Stimulated activated naive CD4-positive, alpha-beta T cell treated with Interleukin-2 at 50 U/mL for 16 hours (primary cell): ENCODE measurements at regions not wholly inside any gene's neighbourhood (a gene's known extent, or its start where the extent isn't known, plus 50 kb on each side); places are given as distances from the start of the nearest gene placed in this dataset.

Experiments
- DNase-seq: peaks from one replicate; lab custom pipeline; 2025; lab: John Stamatoyannopoulos, UW

- no peak for DNase-seq
Observed at GRCh38 chr18:47543080-47543479, 291.6 kb upstream of the SKOR2 start.

- DNase-seq = no peak
Observed at GRCh38 chr18:47542551-47542950, 291.1 kb upstream of the SKOR2 start.

DNA sequence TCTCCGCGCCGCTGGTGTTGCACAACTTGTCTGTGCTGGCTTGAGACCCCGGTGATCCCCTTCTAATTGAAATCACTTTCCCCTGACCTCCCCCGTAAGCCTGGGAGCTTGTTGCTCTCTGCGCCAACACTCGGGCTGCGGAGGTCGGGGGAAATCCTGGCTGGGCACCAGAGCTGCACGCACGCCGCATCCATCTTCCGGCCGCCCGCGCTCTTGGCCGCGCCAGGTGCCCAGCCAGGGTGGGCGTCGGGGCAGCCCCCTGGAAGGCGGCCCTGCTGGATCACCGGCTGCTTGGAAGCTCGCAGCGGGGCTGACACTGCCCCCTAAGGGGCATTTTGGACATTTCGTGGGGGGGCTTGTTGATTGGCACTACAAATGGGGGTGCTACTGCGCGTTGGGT is 280.3 kb upstream of the SKOR2 start:
- DNase-seq = no peak

DNA sequence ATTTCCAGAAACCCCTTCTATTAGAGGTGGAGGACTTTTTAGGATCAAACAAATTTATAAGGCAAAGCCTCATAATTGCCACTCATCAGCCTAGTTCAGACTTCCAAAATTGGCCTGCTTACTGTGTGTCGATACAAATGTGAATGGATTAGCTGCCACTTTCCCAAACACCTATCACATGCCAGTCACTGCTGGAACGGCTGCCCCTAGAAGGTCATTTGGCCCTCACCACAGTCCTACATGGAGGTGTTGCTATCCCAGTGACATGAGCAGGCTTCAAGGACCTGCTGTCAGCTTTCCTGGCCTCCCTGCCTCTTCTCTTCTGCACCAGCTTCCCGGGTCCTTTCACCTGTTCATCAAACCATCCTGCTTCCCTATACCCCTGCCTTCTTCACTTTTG is 279.2 kb upstream of the SKOR2 start:
- no peak for DNase-seq

- DNase-seq = no peak
Observed at GRCh38 chr18:47528343-47528742, 276.9 kb upstream of the SKOR2 start.

DNA sequence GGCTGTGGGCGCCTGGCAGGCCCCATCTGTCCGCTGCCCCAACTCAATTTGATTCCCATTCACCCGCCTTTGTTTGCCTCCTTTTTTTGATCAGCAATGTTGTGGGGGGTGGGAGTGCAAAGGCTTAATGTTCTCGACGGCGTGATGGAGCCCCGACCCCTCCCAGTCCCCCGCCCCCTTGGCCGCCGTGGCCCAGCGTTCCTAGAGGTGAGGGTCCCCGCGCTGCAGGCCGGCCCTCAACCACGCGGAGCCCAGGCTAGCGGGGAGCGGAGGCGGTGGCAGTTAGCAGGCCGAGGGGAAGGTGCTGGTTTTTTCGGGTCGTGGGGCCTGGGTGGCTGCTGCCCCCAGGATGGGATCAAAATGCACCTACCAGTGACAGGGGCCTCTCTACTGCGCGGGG is 274.7 kb upstream of the SKOR2 start:
- no peak for DNase-seq

GRCh38 chr18:47522359-47522758 is 270.9 kb upstream of the SKOR2 start:
- no peak for DNase-seq

- no peak for DNase-seq
Observed at GRCh38 chr18:47520263-47520662, 268.8 kb upstream of the SKOR2 start.

- DNase-seq = no peak
Observed at GRCh38 chr18:47519706-47520105, 268.2 kb upstream of the SKOR2 start.

DNA sequence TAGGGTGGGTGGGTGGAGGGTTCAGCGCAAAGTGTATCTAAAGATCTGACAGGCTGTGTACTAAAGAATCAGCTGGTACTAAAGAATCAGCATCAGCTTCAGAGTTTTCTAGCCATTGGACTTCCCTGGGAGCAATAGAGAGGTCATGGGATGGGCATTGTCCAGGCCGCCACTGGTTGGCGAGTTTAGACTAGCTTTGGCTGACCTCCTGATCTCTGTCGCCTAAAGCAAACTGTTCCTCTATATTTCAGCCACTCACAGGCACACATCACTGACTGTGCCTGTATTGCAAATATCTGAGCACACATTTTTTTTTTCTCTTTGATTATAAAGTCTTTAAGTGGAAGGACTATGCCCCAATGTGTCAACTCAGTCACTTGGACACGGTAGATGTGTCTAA is 267.8 kb upstream of the SKOR2 start:
- no peak for DNase-seq

- DNase-seq = no peak
Observed at GRCh38 chr18:47513614-47514013, 262.2 kb upstream of the SKOR2 start.

DNA sequence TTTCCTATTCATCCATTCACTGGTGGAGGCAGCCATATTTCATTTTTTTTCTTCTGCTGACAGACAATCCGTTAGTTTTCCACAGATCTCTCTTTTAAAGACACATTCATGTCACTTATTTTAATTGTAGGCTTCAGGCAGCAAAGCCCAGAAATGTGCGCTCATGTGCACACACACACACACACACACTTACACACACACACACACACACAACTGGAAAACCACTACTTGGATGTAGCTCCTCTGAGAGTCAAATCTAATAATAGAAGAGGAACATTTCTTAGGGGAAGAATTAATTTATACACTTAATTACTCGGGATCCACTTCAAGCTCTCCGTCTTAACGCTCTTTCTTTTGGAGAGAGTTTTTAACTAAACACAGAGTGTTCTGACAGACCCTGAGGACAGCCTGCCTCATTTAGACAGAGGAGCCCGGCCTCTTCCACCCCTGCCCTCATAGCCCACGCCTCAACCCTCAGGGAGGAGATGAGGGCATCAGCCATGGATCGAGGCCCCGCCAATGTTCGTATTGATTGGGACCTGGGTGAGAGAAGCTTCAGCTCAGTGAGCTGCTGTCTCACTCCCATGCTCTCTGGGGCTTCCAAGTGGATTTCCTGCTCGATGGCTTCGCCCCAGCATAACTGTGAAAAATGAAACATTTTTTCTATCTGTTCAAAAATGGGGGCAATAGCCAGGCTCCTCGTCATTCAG is 261.4 kb upstream of the SKOR2 start:
- no peak for DNase-seq

- no peak for DNase-seq
Observed at GRCh38 chr18:47512056-47512455, 260.6 kb upstream of the SKOR2 start.

DNA sequence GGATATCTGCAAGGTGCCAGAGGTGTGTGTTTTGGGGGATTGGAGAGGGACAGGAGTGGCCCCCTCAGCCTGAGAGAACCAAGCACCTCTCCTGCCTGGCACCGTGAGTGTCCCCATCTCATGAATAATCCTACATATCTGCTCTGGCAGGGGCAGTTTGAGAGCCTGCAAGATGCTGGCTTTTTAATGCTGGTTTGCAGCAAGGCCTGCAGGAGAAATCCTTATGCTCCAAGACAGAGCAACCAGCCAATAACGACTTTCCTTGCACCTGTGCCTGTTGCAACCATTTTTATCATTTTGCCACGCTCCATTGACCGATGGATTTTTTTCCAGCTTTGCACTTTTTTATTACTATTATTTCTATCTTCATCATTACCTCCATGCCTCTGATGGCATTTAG is 259.4 kb upstream of the SKOR2 start:
- no peak for DNase-seq

DNA sequence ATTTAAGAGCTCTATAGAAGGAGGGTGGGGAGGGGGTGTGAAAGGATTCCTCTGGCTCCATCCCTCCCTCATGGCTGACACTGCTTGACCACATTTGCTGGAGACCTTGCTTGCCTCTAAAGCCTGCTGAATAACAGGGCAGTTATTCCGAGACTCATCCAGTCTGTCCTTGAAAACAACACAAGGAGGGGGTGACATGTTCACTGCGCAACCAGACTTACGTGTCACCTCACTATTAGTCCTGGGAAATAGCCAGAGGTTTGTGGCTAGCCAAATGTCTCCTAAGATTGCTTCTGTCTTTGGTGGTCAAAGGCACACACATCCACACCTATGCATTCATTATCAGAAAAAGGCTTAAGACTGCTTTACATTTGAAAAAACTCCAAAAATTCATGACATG is 256.2 kb upstream of the SKOR2 start:
- DNase-seq = no peak

GRCh38 chr18:47506897-47507296 is 255.4 kb upstream of the SKOR2 start:
- no peak for DNase-seq

GRCh38 chr18:47501946-47502345 is 250.5 kb upstream of the SKOR2 start:
- DNase-seq = no peak

DNA sequence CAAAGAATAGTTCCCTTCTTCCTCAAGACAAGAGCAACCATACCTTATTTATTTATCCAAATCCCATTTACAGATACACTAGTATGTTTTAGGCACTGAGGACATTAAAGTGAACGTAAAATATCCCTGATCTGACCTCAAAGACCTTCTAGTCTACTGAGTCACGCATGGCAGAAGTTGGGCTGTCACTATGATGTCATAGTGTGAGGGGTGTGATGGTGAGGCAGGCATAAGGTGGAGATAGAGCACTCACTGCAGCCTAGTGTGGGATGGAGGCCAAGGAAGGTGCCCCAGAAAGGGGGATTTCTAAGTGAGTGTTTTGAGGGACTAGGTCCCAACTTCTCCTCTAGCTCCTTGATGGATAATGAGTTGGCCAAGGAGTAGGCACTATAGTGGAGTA is 249.5 kb upstream of the SKOR2 start:
- no peak for DNase-seq

DNA sequence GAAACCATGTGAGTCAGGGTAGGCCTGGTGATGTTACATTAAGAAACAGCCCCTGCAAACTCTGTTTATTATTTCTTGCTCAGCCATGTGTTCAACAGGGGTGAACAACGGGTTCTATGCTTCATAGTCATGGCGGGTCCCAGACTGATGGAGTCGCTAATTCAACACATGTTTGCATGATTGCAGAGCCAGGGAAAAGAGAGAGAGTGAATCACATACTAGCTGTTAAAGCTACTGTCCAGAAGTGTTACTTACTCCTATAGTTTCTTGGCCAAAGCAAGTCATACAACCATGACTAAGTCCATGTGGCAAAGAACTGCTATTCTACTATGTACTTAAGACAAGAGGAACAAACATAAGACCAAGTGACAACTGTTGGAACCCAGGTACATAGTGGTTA is 241.2 kb upstream of the SKOR2 start:
- DNase-seq = no peak

DNA sequence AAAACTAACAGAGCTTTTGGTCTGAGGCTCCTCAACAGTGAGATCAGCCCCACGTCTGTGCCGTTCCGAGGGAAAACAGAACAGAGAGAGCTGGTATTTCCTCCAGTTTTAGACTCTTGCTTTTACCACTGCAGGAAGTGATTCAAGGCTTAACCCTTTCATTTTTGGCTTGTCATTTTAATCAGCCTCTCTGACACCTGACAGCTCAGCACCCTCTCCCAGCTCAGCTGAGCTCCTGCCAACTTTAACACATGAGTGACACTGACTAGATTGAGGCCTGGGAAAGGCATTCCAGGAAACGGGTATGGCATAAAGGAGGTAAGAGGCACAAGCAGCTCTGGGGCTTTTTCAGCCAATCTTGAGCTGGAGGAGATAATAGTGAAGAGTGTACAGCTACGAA is 239.4 kb upstream of the SKOR2 start:
- DNase-seq = no peak

- DNase-seq = no peak
Observed at GRCh38 chr18:47485221-47485797, 233.8 kb upstream of the SKOR2 start.

DNA sequence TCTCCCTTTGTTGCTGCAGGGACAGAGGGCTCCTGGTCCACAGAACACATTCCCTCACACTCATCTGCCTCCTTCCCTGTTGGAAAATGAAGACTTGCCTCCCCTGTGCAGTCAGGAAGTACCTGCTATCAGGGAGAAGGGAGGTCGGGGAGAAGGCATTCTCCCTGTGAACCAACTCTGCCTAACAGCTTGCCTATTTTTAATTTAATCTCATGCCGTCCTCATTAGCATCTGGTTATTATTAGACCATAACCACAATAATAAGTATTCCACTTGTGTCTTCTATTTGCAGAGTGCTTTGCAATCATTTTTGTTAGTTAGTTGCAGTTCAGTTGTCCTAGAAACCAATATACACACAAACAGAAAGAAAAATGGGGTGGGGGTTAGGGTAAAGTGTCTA is 232.6 kb upstream of the SKOR2 start:
- no peak for DNase-seq

DNA sequence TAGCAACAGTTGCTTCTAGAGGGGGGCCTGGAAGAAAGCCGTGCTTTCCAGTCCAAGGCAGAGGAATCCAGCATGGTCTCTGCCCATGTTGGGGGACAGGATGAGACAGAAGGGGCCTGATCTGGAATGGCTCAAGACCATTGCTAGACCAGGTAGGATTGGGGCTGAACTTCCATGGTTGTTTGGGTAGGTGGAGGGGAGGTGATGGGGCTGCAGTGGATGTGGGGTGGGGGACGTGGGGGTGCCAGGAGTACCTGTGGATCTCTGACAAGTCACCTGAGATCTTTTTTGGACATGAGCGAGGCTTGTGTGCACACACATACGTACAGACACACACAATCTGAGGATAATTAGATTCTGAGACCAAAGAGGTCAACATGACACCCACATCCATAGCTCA is 228.7 kb upstream of the SKOR2 start:
- no peak for DNase-seq

GRCh38 chr18:47471784-47472183 is 220.3 kb upstream of the SKOR2 start:
- no peak for DNase-seq
